ENCODE measurements at regions not wholly inside any gene's neighbourhood (a gene's known extent, or its start where the extent isn't known, plus 50 kb on each side); places are given as distances from the start of the nearest gene placed in this dataset.

- TF ChIP-seq, protein P1, sequence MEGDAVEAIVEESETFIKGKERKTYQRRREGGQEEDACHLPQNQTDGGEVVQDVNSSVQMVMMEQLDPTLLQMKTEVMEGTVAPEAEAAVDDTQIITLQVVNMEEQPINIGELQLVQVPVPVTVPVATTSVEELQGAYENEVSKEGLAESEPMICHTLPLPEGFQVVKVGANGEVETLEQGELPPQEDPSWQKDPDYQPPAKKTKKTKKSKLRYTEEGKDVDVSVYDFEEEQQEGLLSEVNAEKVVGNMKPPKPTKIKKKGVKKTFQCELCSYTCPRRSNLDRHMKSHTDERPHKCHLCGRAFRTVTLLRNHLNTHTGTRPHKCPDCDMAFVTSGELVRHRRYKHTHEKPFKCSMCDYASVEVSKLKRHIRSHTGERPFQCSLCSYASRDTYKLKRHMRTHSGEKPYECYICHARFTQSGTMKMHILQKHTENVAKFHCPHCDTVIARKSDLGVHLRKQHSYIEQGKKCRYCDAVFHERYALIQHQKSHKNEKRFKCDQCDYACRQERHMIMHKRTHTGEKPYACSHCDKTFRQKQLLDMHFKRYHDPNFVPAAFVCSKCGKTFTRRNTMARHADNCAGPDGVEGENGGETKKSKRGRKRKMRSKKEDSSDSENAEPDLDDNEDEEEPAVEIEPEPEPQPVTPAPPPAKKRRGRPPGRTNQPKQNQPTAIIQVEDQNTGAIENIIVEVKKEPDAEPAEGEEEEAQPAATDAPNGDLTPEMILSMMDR (IDR thresholded peaks at IDR 0.05; ENCODE audit: poor library complexity, severe bottlenecking): no peak
- TF ChIP-seq, protein P2, sequence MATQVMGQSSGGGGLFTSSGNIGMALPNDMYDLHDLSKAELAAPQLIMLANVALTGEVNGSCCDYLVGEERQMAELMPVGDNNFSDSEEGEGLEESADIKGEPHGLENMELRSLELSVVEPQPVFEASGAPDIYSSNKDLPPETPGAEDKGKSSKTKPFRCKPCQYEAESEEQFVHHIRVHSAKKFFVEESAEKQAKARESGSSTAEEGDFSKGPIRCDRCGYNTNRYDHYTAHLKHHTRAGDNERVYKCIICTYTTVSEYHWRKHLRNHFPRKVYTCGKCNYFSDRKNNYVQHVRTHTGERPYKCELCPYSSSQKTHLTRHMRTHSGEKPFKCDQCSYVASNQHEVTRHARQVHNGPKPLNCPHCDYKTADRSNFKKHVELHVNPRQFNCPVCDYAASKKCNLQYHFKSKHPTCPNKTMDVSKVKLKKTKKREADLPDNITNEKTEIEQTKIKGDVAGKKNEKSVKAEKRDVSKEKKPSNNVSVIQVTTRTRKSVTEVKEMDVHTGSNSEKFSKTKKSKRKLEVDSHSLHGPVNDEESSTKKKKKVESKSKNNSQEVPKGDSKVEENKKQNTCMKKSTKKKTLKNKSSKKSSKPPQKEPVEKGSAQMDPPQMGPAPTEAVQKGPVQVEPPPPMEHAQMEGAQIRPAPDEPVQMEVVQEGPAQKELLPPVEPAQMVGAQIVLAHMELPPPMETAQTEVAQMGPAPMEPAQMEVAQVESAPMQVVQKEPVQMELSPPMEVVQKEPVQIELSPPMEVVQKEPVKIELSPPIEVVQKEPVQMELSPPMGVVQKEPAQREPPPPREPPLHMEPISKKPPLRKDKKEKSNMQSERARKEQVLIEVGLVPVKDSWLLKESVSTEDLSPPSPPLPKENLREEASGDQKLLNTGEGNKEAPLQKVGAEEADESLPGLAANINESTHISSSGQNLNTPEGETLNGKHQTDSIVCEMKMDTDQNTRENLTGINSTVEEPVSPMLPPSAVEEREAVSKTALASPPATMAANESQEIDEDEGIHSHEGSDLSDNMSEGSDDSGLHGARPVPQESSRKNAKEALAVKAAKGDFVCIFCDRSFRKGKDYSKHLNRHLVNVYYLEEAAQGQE (IDR thresholded peaks at IDR 0.05; ENCODE audit: borderline replicate concordance): no peak
- TF ChIP-seq RAD21 (conservative IDR thresholded peaks at IDR 0.05) (no peak), EZH2 (IDR thresholded peaks at IDR 0.05; ENCODE audit: borderline replicate concordance, insufficient read depth, low read length, poor library complexity, severe bottlenecking) (no peak), MXI1 (conservative IDR thresholded peaks at IDR 0.05; ENCODE audit: poor library complexity, severe bottlenecking) (no peak)
These were observed 75.1 kb downstream of the MAT2B start for GRCh38 chr5:163580516-163580915.
